ENCODE measurements at regions not wholly inside any gene's neighbourhood (a gene's known extent, or its start where the extent isn't known, plus 50 kb on each side); places are given as distances from the start of the nearest gene placed in this dataset.
"Not testable (repeated sequence)": the region's sequence is repeated elsewhere in the genome, so short reads cannot be mapped to it uniquely, and the experiment has no call there.

GRCh38 chr12:59113831-59114615 is 193.7 kb upstream of the LRIG3 start (continued):
- no peak for TF ChIP-seq POLR2AphosphoS5 (IDR thresholded peaks at IDR 0.05; ENCODE audit: low read depth, low read length)
- TF ChIP-seq RAD21 (IDR thresholded peaks at IDR 0.05; ENCODE audit: low read depth), result peak; percentile 87
- TF ChIP-seq TCF7L2 (IDR thresholded peaks at IDR 0.05; ENCODE audit: borderline replicate concordance, extremely low read depth, insufficient read depth, insufficient read length), result peak; percentile 69
- no peak for TF ChIP-seq ELF1 (IDR thresholded peaks at IDR 0.05; ENCODE audit: borderline replicate concordance, low read depth)

GRCh38 chr12:59111851-59112250 is 191.5 kb upstream of the LRIG3 start:
- no peaks in the 10 kb centered on the region for H3K9me3 ChIP-seq (ENCODE audit: control insufficient read depth in 1 of 2, insufficient read depth in 1 of 2, low read depth in 1 of 2, low read length in 2 of 2)
- POLR2A ChIA-PET, result no interaction called here
- no peak overlapping the region for H3K4me2 ChIP-seq (ENCODE audit: low read length)
- no peaks in the 10 kb centered on the region for H3K9me2 ChIP-seq (ENCODE audit: insufficient read depth)
- H3K36me3 ChIP-seq (ENCODE audit: control insufficient read depth in 1 of 2, insufficient read depth in 2 of 2, low read length in 2 of 2), result no peaks in the 10 kb centered on the region
- TF ChIP-seq SIN3A (IDR thresholded peaks at IDR 0.05; ENCODE audit: low read depth) (no peak), CBX3 (IDR thresholded peaks at IDR 0.05; ENCODE audit: low read depth) (no peak), ZFX (IDR thresholded peaks at IDR 0.05) (no peak), MAX (IDR thresholded peaks at IDR 0.05) (no peak), EZH2 (IDR thresholded peaks at IDR 0.05) (no peak), EGR1 (IDR thresholded peaks at IDR 0.05; ENCODE audit: low read depth) (no peak), SRF (IDR thresholded peaks at IDR 0.05; ENCODE audit: low read depth) (no peak)
- TF ChIP-seq, protein P1, sequence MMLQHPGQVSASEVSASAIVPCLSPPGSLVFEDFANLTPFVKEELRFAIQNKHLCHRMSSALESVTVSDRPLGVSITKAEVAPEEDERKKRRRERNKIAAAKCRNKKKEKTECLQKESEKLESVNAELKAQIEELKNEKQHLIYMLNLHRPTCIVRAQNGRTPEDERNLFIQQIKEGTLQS (IDR thresholded peaks at IDR 0.05), result no peak
- CTCF ChIA-PET, result interaction anchor here (1.3 to 3.7 kb wide), 2 partner anchors 39 to 571 kb away, joined by 3 to 26 read pairs; no protein-coding TSS in a partner anchor
- no peak overlapping the region for H2AFZ ChIP-seq (ENCODE audit: low read depth, low read length, poor library complexity, severe bottlenecking)
- no TSS peak for BruUV-seq (replicated peaks)
- no peaks in the 10 kb centered on the region for H3K79me2 ChIP-seq (ENCODE audit: insufficient read depth, low read length)
- DNase-seq (ENCODE audit: low read depth, low spot score), result no peak
- H3K9ac ChIP-seq (ENCODE audit: low read length), result no peak overlapping the region
- no peak overlapping the region for H3K4me3 ChIP-seq (replicated peaks in 1 of 2; ENCODE audit: low read depth in 1 of 2, low read length in 2 of 2)
- intact Hi-C loops (cut with micrococcal nuclease), result loop anchor here (2.0 to 10.0 kb wide), 5 partner anchors 55 to 723 kb away; no protein-coding TSS in a partner anchor
- RAD21 ChIA-PET (ENCODE audit: low non-redundant PET in 1 of 2, low total read pairs in 2 of 2, uncharacterized antibody in 2 of 2, unreplicated experiment in 2 of 2), result no interaction called here
- no peaks in the 10 kb centered on the region for H4K20me1 ChIP-seq (ENCODE audit: insufficient read depth)
- H3K27me3 ChIP-seq (ENCODE audit: insufficient read depth, low read length), result no peaks in the 10 kb centered on the region
- peaks cover 0 to 3% of the 10 kb centered on the region in 2 experiments; a peak in 2 of 4 replicates for H3K4me1 ChIP-seq (ENCODE audit: control insufficient read depth in 1 of 2, insufficient read depth in 2 of 2, low read length in 2 of 2)
- H3K27ac ChIP-seq (ENCODE audit: low read depth, low read length), result no peak overlapping the region
- no peak for ATAC-seq

GRCh38 chr12:59108516-59108915 is 188.2 kb upstream of the LRIG3 start:
- H3K79me2 ChIP-seq (ENCODE audit: insufficient read depth, low read length); POLR2A ChIA-PET; H3K9me2 ChIP-seq (ENCODE audit: insufficient read depth); H3K4me2 ChIP-seq (ENCODE audit: low read length); CTCF ChIA-PET; H3K36me3 ChIP-seq (ENCODE audit: control insufficient read depth in 1 of 2, insufficient read depth in 2 of 2, low read length in 2 of 2); H2AFZ ChIP-seq (ENCODE audit: low read depth, low read length, poor library complexity, severe bottlenecking); H3K4me3 ChIP-seq (replicated peaks in 1 of 2; ENCODE audit: low read depth in 1 of 2, low read length in 2 of 2); intact Hi-C loops (cut with micrococcal nuclease); H3K9ac ChIP-seq (ENCODE audit: low read length); H4K20me1 ChIP-seq (ENCODE audit: insufficient read depth); H3K9me3 ChIP-seq (ENCODE audit: control insufficient read depth in 1 of 2, insufficient read depth in 1 of 2, low read depth in 1 of 2, low read length in 2 of 2); ATAC-seq; H3K27me3 ChIP-seq (ENCODE audit: insufficient read depth, low read length); RAD21 ChIA-PET (ENCODE audit: low non-redundant PET in 1 of 2, low total read pairs in 2 of 2, uncharacterized antibody in 2 of 2, unreplicated experiment in 2 of 2); BruUV-seq (replicated peaks); H3K4me1 ChIP-seq (ENCODE audit: control insufficient read depth in 1 of 2, insufficient read depth in 2 of 2, low read length in 2 of 2); DNase-seq (ENCODE audit: low read depth, low spot score); H3K27ac ChIP-seq (ENCODE audit: low read depth, low read length): not testable (repeated sequence)
